K562 (cell line): ENCODE measurements at regions not wholly inside any gene's neighbourhood (a gene's known extent, or its start where the extent isn't known, plus 50 kb on each side); places are given as distances from the start of the nearest gene placed in this dataset.

ENCODE experiments used
- ATAC-seq: fragments of 200-7000 bp; cut with Tn5 transposase; 3 replicates; pipeline ENCODE4 v1.9.1; 2020; ENCODE audit warnings: moderate library complexity
- BruUV-seq: library from RNA; stranded (reverse); fragments of 400-500 nt; replicated peaks from 2 replicates; lab custom pipeline; 2021; lab: Mats Ljungman, UMichigan
- CTCF ChIA-PET: fragments of 300-600 bp; formaldehyde crosslinking; extraction: SDS; loops from one replicate; lab custom pipeline; 2021; ENCODE audit warnings: low intra/inter-chr PET ratio; lab: Yijun Ruan, JAX
- POLR2A ChIA-PET: fragments of 300-600, 350-650 bp; sonication (Branson Sonifier 250); formaldehyde crosslinking; extraction: SDS; loops from one replicate; lab custom pipeline; 2021; ENCODE audit warnings: antibody characterized with exemption, inconsistent platforms; lab: Yijun Ruan, JAX
- DNase-seq, 4 experiments: peaks; one replicate each; pipeline versions ENCODE4 v3.0.0 to v3.0.0-alpha.2; 2011 to 2018; ENCODE audit warnings: low spot score in 3 of 4, mixed read lengths in 3 of 4; ENCODE audit errors: extremely low read depth in 1 of 4
- FAIRE-seq: peaks from 2 replicates; lab custom pipeline; 2011; peaks lifted over from hg19 to GRCh38; lab: Jason Lieb, UNC
- H2AFZ ChIP-seq: 2 replicates; pipeline ENCODE4 v1.6.0; 2011; ENCODE audit warnings: low read depth, low read length, control low read depth, inconsistent platforms
- H3K27ac ChIP-seq: fragments of 200-600 bp; 3 replicates; pipeline ENCODE4 v1.8.0; 2011; ENCODE audit warnings: low read depth, mild to moderate bottlenecking, control low read depth, inconsistent platforms, low read length, moderate library complexity, mixed read lengths; ENCODE audit errors: extremely low read depth
- H3K27me3 ChIP-seq, 2 experiments: fragments of 300-600 bp in 1 of 2; 2 replicates in 1 of 2; 3 replicates in 1 of 2; pipeline versions ENCODE4 v1.6.0 to v1.8.0; 2011; ENCODE audit warnings: inconsistent platforms in 2 of 2, low read length in 2 of 2, mild to moderate bottlenecking in 1 of 2, mixed read lengths in 1 of 2, moderate library complexity in 1 of 2; ENCODE audit not compliant: control insufficient read depth in 2 of 2, insufficient read depth in 2 of 2
- H3K36me3 ChIP-seq: fragments of 300-600 bp; 3 replicates; pipeline ENCODE4 v1.8.0; 2011; ENCODE audit warnings: mild to moderate bottlenecking, low read length, inconsistent platforms; ENCODE audit not compliant: control insufficient read depth, insufficient read depth
- H3K4me1 ChIP-seq, 2 experiments: fragments of 200-600 bp in 1 of 2; replicated peaks in 1 of 2; 2 replicates in 1 of 2; 3 replicates in 1 of 2; pipeline versions ENCODE4 v1.5.1 to v1.8.0; 2011; ENCODE audit warnings: inconsistent platforms in 2 of 2, low read length in 2 of 2, mild to moderate bottlenecking in 1 of 2, mixed read lengths in 1 of 2, moderate library complexity in 1 of 2; ENCODE audit not compliant: control insufficient read depth in 2 of 2, insufficient read depth in 2 of 2
- H3K4me2 ChIP-seq: 2 replicates; pipeline ENCODE4 v1.6.1; 2011; ENCODE audit warnings: low read length, control low read depth, inconsistent platforms, mixed read lengths; ENCODE audit not compliant: insufficient read depth
- H3K4me3 ChIP-seq: fragments of 200-600 bp; sonication (generic), shearing (Covaris generic); 2 replicates; pipeline ENCODE4 v1.5.1; 2016; ENCODE audit warnings: control low read depth, inconsistent platforms
- H3K79me2 ChIP-seq: fragments of 200-600 bp; 3 replicates; pipeline ENCODE4 v1.8.0; 2011; ENCODE audit warnings: low read length, inconsistent platforms; ENCODE audit not compliant: control insufficient read depth, insufficient read depth
- H3K9ac ChIP-seq, 2 experiments: 2 replicates each; pipeline versions ENCODE4 v1.6.0 to v1.6.1; 2011; ENCODE audit warnings: low read depth in 2 of 2, low read length in 2 of 2, control low read depth in 1 of 2, inconsistent platforms in 1 of 2, mild to moderate bottlenecking in 1 of 2, mixed read lengths in 1 of 2; ENCODE audit not compliant: insufficient read depth in 1 of 2
- H3K9me1 ChIP-seq: one replicate; pipeline ENCODE4 v1.6.0; 2011; ENCODE audit warnings: inconsistent platforms, mild to moderate bottlenecking, low read length, moderate library complexity; ENCODE audit not compliant: control insufficient read depth, insufficient read depth
- H3K9me3 ChIP-seq: replicated peaks from 2 replicates; pipeline ENCODE4 v1.5.1; 2011; ENCODE audit warnings: low read depth, low read length, inconsistent platforms; ENCODE audit not compliant: control insufficient read depth, insufficient read depth
- H4K20me1 ChIP-seq: replicated peaks from 2 replicates; pipeline ENCODE4 v1.6.1; 2011; ENCODE audit warnings: low read length, inconsistent platforms, mixed read lengths; ENCODE audit not compliant: control insufficient read depth, insufficient read depth
- CBX2 ChIP-seq: fragments of 200-600 bp; sonication (generic); IDR thresholded peaks from one replicate; pipeline ENCODE4 v1.6.1; 2012; ENCODE audit warnings: mild to moderate bottlenecking, low read length, inconsistent platforms; ENCODE audit not compliant: insufficient read depth, poor library complexity, severe bottlenecking
- CBX8 ChIP-seq: fragments of 200-600 bp; sonication (generic); IDR thresholded peaks from 2 replicates; pipeline ENCODE4 v1.6.1; 2012; ENCODE audit warnings: borderline replicate concordance, mixed run types, low read depth, mild to moderate bottlenecking, moderate library complexity, mixed read lengths, low read length, control low read depth, inconsistent platforms; ENCODE audit not compliant: poor library complexity, severe bottlenecking; ENCODE audit errors: extremely low read depth
- CEBPZ ChIP-seq: fragments of 150-350 bp; IDR thresholded peaks from 2 replicates; pipeline ENCODE4 v1.6.1; 2014; ENCODE audit warnings: low read depth, mild to moderate bottlenecking, low read length, borderline replicate concordance
- FOXA1 ChIP-seq: fragments of 450-650 bp; IDR thresholded peaks from 2 replicates; pipeline ENCODE4 v1.6.1; 2016; ENCODE audit warnings: mild to moderate bottlenecking, borderline replicate concordance
- NBN ChIP-seq: fragments of 450-650 bp; IDR thresholded peaks from 2 replicates; pipeline ENCODE4 v1.6.1; 2016; ENCODE audit warnings: low read depth, mild to moderate bottlenecking
- PTBP1 ChIP-seq: fragments of 200-400 bp; formaldehyde crosslinking; IDR thresholded peaks from 2 replicates; pipeline ENCODE4 v1.6.1; 2017; ENCODE audit warnings: low read depth, low read length
- RB1 ChIP-seq: fragments of 450-650 bp; IDR thresholded peaks from 2 replicates; pipeline ENCODE4 v1.6.1; 2017; ENCODE audit warnings: low read depth, mild to moderate bottlenecking
- RBM15 ChIP-seq: fragments of 200-400 bp; formaldehyde crosslinking; IDR thresholded peaks from 2 replicates; pipeline ENCODE4 v1.6.1; 2018; ENCODE audit warnings: mild to moderate bottlenecking, low read length, moderate library complexity; ENCODE audit not compliant: insufficient read depth
- RBM22 ChIP-seq: fragments of 200-400 bp; formaldehyde crosslinking; IDR thresholded peaks from 2 replicates; pipeline ENCODE4 v1.6.1; 2018; ENCODE audit warnings: low read length, low read depth; ENCODE audit not compliant: poor library complexity, severe bottlenecking
- SP1 ChIP-seq: sonication (generic); formaldehyde crosslinking; IDR thresholded peaks from 2 replicates; pipeline ENCODE4 v1.8.1; 2022; ENCODE audit warnings: mild to moderate bottlenecking, missing genetic modification reagents
- SPI1 ChIP-seq: IDR thresholded peaks from 2 replicates; pipeline ENCODE4 v1.6.1; 2011; ENCODE audit warnings: low read depth, low read length, control low read depth, borderline replicate concordance
- TAF7 ChIP-seq: fragments of 450-650 bp; IDR thresholded peaks from 2 replicates; pipeline ENCODE4 v1.6.1; 2016; ENCODE audit warnings: missing genetic modification characterization, missing compliant biosample characterization
- TBP ChIP-seq: optimal IDR thresholded peaks from 2 replicates; pipeline ENCODE3; 2011; ENCODE audit warnings: low read depth, low read length, improper control_type of control experiment
- TCF7 ChIP-seq: sonication (generic); IDR thresholded peaks from 2 replicates; pipeline ENCODE4 v1.6.1; 2016; ENCODE audit warnings: antibody characterized with exemption, borderline replicate concordance
- ZNF184 ChIP-seq: sonication (generic); formaldehyde crosslinking; IDR thresholded peaks from 2 replicates; pipeline ENCODE4 v1.5.0; 2020; ENCODE audit warnings: missing genetic modification reagents
- ZNF830 ChIP-seq: fragments of 250-450 bp; sonication (Bioruptor Pico); IDR thresholded peaks from 2 replicates; pipeline ENCODE4 v1.5.0; 2021; ENCODE audit warnings: mild to moderate bottlenecking
- WGBS: fragments of 100-300 bp; shearing (Covaris generic); methylation state at CpG from one replicate; pipeline ENCODE4 v1.1.6; 2016; ENCODE audit warnings: low coverage, mixed read lengths; ENCODE audit not compliant: insufficient coverage; ENCODE audit errors: missing lambda C conversion rate; 5-methylcytosine and 5-hydroxymethylcytosine counted together
- in situ Hi-C: fragments of 300-500 bp; cut with MboI; formaldehyde crosslinking; loops from 4 replicates; pipeline ENCODE4 v1.15.0; 2018; ENCODE audit warnings: inconsistent platforms, mixed read lengths
- intact Hi-C: fragments of 100-400 bp; cut with micrococcal nuclease; formaldehyde crosslinking; loops from 2 replicates; pipeline ENCODE4 v1.14.2; 2022

GRCh38 chr5:66411701-66412100 is 184.5 kb upstream of the MAST4 start:
- no peaks in the 10 kb centered on the region for H3K9me1 ChIP-seq
- no peak overlapping the region for H3K4me3 ChIP-seq
- in situ Hi-C loops, result no loop called here
- no TSS peak for BruUV-seq
- H3K27me3 ChIP-seq, result no peaks in the 10 kb centered on the region
- H3K9me3 ChIP-seq, result no peaks in the 10 kb centered on the region
- no peak for FAIRE-seq
- no peak for ATAC-seq
- H2AFZ ChIP-seq, result no peak overlapping the region
- H3K4me1 ChIP-seq, result no peaks in the 10 kb centered on the region
- no peaks in the 10 kb centered on the region for H3K79me2 ChIP-seq
- H3K4me2 ChIP-seq, result no peak overlapping the region
- H3K27ac ChIP-seq, result no peak overlapping the region
- H3K9ac ChIP-seq, result no peak overlapping the region
- ChIA-PET CTCF (no interaction called here), POLR2A (no interaction called here)
- H3K36me3 ChIP-seq, result no peaks in the 10 kb centered on the region
- WGBS, result 0% methylated on average over 1 of the region's 1 CpG
- no peaks in the 10 kb centered on the region for H4K20me1 ChIP-seq
- intact Hi-C loops, result loop anchor here (10.0 kb wide), 1 partner anchor 107 kb away; no protein-coding TSS in a partner anchor
- DNase-seq, result no peak
- no peak for TF ChIP-seq RBM15
- TF ChIP-seq TCF7, result no peak
- no peak for TF ChIP-seq CBX8
- no peak for TF ChIP-seq ZNF184 (CRISPR knock-in tag)
- TF ChIP-seq RBM22, result no peak
- no peak for TF ChIP-seq TAF7 (tag)

- Histone ChIP-seq H3K9me3 (no peaks in the 10 kb centered on the region), H3K27ac (no peak overlapping the region), H3K27me3 (no peaks in the 10 kb centered on the region), H2AFZ (no peak overlapping the region), H3K4me3 (no peak overlapping the region), H4K20me1 (no peaks in the 10 kb centered on the region), H3K9ac (no peak overlapping the region), H3K36me3 (no peaks in the 10 kb centered on the region), H3K4me1 (no peaks in the 10 kb centered on the region), H3K9me1 (no peaks in the 10 kb centered on the region), H3K79me2 (no peaks in the 10 kb centered on the region), H3K4me2 (no peak overlapping the region)
- intact Hi-C loops (loop anchor here (10.0 kb wide), 1 partner anchor 109 kb away; no protein-coding TSS in a partner anchor), in situ Hi-C loops (no loop called here)
- WGBS, result 8% methylated on average over 1 of the region's 1 CpG
- DNase-seq (no peak), FAIRE-seq (no peak), ATAC-seq (no peak)
- BruUV-seq, result no TSS peak
- POLR2A ChIA-PET, result no interaction called here
- CTCF ChIA-PET, result no interaction called here
- no peak for TF ChIP-seq CEBPZ
- no peak for TF ChIP-seq RB1
- no peak for TF ChIP-seq CBX2
- TF ChIP-seq ZNF830 (CRISPR knock-in tag), result no peak
- no peak for TF ChIP-seq FOXA1
- no peak for TF ChIP-seq PTBP1
- no peak for TF ChIP-seq TBP
- TF ChIP-seq SPI1, result no peak
- TF ChIP-seq NBN, result no peak
- no peak for TF ChIP-seq SP1
Measured at GRCh38 chr5:66413931-66414330, 182.3 kb upstream of the MAST4 start.
